ENCODE measurements at regions not wholly inside any gene's neighbourhood (a gene's known extent, or its start where the extent isn't known, plus 50 kb on each side); places are given as distances from the start of the nearest gene placed in this dataset.

- no peaks in the 10 kb centered on the region for H3K4me1 Mint-ChIP-seq
- DNase-seq, result no peak
- H3K27me3 Mint-ChIP-seq, result peaks cover 3% of the 10 kb centered on the region
- peaks cover 3% of the 10 kb centered on the region for H3K9me3 Mint-ChIP-seq
- no peak overlapping the region for H3K4me3 Mint-ChIP-seq
- CTCF ChIA-PET, result no interaction called here
- H3K36me3 Mint-ChIP-seq (ENCODE audit: low read depth), result no peaks in the 10 kb centered on the region
- POLR2A ChIA-PET, result no interaction called here
- no peak overlapping the region for H3K27ac Mint-ChIP-seq
These were observed 50.3 kb upstream of the DENND1B start for GRCh38 chr1:197825541-197825940.
